Activated CD4-positive, alpha-beta T cell treated with anti-CD3 and anti-CD28 coated beads for 24 hours (primary cell): ENCODE measurements at regions not wholly inside any gene's neighbourhood (a gene's known extent, or its start where the extent isn't known, plus 50 kb on each side); places are given as distances from the start of the nearest gene placed in this dataset.
"Not testable (repeated sequence)": the region's sequence is repeated elsewhere in the genome, so short reads cannot be mapped to it uniquely, and the experiment has no call there.

Source experiments
- DNase-seq, 2 donors: peaks; one replicate each; pipeline ENCODE4 v3.0.0-alpha.2; 2020; ENCODE audit warnings: low read depth in 2 of 2

GRCh38 chr12:116361414-116362223 lies 84.1 kb upstream of the MED13L start:
- no peak for DNase-seq

DNA sequence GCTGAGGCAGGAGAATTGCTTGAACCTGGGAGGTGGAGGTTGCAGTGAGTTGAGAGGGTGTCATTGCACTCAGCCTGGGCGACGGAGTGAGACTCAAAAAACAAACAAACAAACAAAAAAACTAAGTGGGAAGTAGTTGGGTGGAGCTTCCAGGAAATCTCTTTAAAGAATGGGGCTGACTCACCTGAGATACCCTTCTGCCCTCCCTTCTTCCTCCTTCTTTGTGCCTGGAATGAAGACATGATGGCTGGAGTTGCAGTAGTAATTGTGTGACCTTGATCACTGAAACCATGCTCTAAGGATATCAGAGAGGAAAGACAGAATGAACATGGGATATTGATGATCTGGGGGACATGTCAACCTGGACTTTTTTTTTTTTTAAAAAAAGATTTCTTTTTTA lies 87.6 kb upstream of the MED13L start:
- no peak for DNase-seq

GRCh38 chr12:116365606-116366455 lies 88.3 kb upstream of the MED13L start:
- no peak for DNase-seq

GRCh38 chr12:116366456-116366776 lies 88.9 kb upstream of the MED13L start:
- no peak for DNase-seq

DNA sequence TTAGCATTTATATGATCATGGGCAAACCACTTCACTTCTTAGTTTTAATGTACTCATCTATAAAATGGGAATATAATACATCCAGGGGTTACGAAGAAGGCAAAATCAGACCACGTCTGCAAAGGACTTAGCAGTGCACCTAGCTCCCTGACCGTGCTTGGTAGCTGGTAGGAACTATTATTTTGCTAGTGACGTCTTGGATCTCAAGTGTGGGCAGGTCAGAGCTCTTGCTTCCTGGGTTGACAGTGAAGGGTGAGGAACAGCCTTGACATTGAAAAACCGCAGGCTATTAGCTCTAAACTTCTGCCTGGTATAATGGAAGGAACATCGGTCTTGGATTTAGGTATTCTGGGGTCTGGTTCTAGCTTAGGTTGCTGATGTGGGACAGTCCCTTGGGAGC lies 89.3 kb upstream of the MED13L start:
- DNase-seq: no peak

GRCh38 chr12:116368196-116369194 lies 91.0 kb upstream of the MED13L start:
- no peak for DNase-seq

GRCh38 chr12:116370004-116370404 lies 92.5 kb upstream of the MED13L start:
- no peak for DNase-seq

GRCh38 chr12:116370886-116371580 lies 93.5 kb upstream of the MED13L start:
- no peak for DNase-seq

DNA sequence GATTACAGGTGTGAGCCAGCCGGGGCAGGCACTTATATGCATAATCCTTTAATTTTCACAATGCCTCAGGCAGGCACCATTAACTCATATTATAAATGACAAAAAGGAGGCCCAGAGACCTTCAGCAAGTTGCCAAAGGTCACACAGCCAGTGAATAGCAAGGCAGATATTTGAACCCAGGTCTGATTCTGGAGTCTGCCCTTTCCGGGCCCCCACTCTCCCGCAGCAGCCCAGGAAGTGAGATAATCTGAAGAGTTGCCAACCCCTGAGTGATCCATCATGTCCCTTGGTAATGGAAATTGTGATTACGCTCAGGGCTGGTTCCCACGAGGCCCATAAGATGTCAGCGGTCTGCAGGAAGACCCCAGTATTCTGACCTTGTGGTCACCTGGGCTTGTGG lies 95.3 kb upstream of the MED13L start:
- no peak for DNase-seq

DNA sequence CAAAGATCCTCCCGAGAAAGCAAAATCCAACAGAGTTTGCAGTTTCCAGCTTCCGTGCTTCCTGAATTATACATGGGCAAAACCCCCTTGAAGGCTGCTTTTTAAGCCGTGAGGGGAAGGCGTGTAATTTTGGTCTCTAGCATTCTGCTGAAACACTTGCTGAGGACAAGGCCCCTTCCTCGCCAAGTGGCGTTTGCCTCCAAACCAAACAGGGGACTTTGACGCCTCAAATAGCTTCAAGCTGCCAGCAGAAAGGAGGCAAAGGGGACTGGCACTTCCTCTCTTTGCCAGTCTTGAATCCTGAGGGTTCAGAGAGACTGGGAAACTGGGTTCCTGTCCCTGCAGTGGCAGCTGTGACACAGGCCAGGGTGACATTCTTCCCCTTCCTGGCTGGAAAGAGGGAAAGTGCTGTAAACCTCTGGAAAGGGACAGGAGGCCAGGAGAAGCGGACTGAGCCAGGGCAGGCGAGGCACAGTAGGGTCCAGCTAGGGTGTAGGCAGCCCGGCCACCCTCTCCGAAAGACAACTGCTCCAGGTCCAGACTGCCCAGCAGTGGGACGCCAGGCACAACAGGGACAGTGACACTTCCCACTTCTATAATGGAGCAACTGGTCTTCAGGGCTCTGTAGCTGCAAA lies 96.2 kb upstream of the MED13L start:
- DNase-seq: no peak

- no peak for DNase-seq
Observed at GRCh38 chr12:116374207-116374606, 96.7 kb upstream of the MED13L start.

- DNase-seq: no peak
Observed at GRCh38 chr12:116375278-116375842, 97.9 kb upstream of the MED13L start.

DNA sequence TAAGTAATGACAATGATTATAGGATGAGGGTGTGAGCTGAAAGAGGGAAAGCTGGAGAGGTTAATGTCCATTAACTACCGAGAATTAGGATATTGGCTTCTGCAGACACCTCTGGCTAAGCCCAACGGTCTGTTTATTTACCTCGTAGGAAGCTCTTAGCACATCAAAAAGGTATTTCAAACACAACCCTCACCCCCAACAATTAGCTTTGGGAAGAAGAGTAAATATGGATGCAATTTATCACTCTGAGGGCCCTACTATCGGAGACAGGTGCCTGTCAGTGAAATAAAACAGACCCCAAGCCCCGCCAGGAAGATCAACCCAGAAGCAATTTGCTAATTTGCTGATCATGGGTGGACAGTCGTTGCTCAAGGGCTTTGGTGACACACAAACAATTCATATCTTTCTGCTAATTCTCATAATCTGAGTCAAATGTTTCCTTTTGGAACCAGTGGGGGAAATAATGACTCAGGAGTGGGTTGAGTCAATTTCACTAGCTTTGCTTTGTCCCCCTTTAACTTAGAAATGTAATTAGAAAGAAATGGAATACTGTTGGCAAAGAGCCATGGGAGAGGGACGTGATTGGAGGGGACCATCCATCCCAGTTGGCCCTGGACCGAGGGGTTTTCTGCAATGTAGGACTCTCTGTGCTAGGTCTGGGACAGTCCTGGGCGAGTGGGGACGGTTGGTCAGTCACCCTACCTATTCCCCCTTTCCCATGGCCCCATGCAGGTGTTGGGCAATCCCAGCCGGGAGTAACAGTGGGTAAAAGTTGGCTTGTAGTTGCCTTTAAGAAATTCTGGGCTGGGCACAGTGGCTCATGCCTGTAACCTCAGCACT lies 99.1 kb upstream of the MED13L start:
- DNase-seq: no peak

DNA sequence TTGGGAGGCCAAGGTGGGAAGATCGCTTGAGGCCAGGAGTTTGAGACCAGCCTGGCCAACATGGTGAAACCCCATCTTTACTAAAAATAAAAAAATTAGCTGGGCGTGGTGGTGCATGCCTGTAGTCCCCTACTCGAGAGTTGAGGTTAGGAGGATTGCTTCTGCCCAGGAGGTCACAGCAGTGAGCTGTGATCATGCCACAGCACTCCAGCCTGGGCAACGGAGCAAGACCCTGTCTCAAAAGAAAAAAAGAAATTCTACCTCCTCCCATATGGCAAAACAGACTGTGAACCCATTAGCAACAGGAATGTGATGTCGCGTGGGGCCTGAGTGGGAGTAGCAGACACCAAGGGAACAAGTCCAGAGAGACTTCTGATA lies 99.7 kb upstream of the MED13L start:
- not testable (repeated sequence) for DNase-seq

GRCh38 chr12:116378002-116378401 lies 100.5 kb upstream of the MED13L start:
- no peak for DNase-seq

DNA sequence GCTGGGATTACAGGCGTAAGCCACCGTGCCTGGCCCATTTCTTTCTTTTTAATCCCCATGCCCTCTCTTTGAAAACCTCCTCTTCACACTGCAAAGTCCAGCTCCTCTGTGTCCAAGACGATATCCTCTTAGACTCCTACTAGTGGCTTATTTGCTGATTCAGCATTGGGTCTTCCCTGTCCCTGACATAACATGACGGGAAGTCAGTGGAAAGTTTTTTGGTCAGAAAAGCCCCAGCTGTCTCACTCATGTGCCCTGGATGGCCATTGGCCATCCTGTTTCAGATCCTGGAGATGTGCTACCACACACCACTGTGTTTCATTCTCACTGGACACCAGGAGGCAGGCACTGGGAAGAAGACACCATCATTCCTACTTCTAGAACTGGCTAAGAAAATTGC lies 102.6 kb upstream of the MED13L start:
- DNase-seq: no peak

DNA sequence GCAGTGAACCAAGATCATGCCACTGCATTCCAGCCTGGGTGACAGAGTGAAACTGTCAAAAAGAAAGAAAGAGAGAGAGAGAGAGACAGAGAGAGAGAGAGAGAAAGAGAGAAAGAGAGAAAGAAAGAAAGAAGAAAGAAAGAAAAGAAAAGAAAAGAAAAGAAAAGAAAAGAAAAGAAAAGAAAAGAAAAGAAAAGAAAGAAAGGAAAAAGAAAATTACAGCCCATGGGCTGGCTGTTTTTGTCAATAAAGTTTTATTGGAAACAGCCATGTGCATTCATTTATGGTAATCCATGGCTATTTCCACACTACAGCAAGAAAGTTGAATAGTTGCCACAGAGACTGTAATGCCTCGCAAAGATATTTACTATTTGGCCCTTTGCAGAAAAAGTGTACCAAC lies 103.2 kb upstream of the MED13L start:
- DNase-seq: not testable (repeated sequence)

- no peak for DNase-seq
Observed at GRCh38 chr12:116381240-116381743, 103.8 kb upstream of the MED13L start.
